GM13976 (cell line): ENCODE measurements at regions not wholly inside any gene's neighbourhood (a gene's known extent, or its start where the extent isn't known, plus 50 kb on each side); places are given as distances from the start of the nearest gene placed in this dataset.

ENCODE experiments used
- DNase-seq: peaks from one replicate; pipeline ENCODE4 v3.0.0; 2012; ENCODE audit warnings: low spot score
- in situ Hi-C: fragments of 300-500 bp; cut with MboI; formaldehyde crosslinking; loops from one replicate; pipeline ENCODE4 v1.12.0; 2022; ENCODE audit warnings: low sequenced_read_pairs, mixed read lengths, inconsistent platforms; ENCODE audit not compliant: unreplicated experiment
- TF ChIP-seq, protein P1 (sequence below): IDR thresholded peaks from 2 replicates; pipeline ENCODE4 v1.5.1; 2012; ENCODE audit warnings: borderline replicate concordance, mild to moderate bottlenecking; ENCODE audit not compliant: insufficient read depth; ENCODE audit errors: extremely low read depth, missing control alignments, control extremely low read depth

- in situ Hi-C loops, result no loop called here
- no peak for DNase-seq
- TF ChIP-seq, protein P1, sequence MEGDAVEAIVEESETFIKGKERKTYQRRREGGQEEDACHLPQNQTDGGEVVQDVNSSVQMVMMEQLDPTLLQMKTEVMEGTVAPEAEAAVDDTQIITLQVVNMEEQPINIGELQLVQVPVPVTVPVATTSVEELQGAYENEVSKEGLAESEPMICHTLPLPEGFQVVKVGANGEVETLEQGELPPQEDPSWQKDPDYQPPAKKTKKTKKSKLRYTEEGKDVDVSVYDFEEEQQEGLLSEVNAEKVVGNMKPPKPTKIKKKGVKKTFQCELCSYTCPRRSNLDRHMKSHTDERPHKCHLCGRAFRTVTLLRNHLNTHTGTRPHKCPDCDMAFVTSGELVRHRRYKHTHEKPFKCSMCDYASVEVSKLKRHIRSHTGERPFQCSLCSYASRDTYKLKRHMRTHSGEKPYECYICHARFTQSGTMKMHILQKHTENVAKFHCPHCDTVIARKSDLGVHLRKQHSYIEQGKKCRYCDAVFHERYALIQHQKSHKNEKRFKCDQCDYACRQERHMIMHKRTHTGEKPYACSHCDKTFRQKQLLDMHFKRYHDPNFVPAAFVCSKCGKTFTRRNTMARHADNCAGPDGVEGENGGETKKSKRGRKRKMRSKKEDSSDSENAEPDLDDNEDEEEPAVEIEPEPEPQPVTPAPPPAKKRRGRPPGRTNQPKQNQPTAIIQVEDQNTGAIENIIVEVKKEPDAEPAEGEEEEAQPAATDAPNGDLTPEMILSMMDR, result no peak
Observed at GRCh38 chr14:54120260-54120659, 163.6 kb upstream of the BMP4 start.

DNA sequence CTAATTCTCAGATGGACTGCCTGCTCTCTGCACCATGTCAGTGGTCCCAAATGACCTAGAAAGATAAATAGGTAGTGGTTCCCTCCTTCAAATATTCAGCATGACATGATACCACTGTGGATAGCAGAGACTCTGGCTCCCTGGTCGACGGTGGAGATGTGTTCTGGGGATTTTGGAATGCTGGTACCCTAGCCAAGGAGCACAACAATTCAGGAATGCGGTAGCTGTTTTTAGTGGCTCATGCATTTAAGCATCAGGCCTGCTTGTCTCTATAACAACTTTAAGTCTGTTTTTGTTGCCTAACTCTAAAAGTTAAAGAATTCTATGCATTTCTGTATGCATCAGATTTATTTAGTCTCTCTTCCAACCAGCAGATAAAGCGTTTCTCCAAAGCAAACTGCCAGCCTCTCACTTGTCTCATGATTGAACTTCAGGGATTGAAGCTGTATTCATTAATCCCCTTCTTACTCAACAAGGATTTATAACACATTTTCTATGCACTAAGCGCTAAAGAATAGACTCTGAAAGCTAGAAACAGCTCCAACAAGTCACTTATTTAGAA lies 164.9 kb upstream of the BMP4 start:
- no peak for DNase-seq
- in situ Hi-C loops, result no loop called here
- TF ChIP-seq, protein P1, result no peak

- DNase-seq, result no peak
- TF ChIP-seq, protein P1, result no peak
- in situ Hi-C loops, result no loop called here
Observed at GRCh38 chr14:54123841-54124240, 167.2 kb upstream of the BMP4 start.

- no peak for DNase-seq
- TF ChIP-seq, protein P1, result no peak
- in situ Hi-C loops, result no loop called here
Observed at GRCh38 chr14:54125109-54125508, 168.5 kb upstream of the BMP4 start.

- TF ChIP-seq, protein P1, result no peak
- in situ Hi-C loops, result no loop called here
- no peak for DNase-seq
Observed at GRCh38 chr14:54126947-54127346, 170.3 kb upstream of the BMP4 start.

GRCh38 chr14:54127526-54127925 lies 170.9 kb upstream of the BMP4 start:
- DNase-seq, result no peak
- in situ Hi-C loops, result no loop called here
- TF ChIP-seq, protein P1, result no peak

- in situ Hi-C loops, result no loop called here
- TF ChIP-seq, protein P1, result no peak
Observed at GRCh38 chr14:54129850-54130640, 173.4 kb upstream of the BMP4 start.

More at GRCh38 chr14:54129850-54130640, 173.4 kb upstream of the BMP4 start:
- no peak for DNase-seq
